NOMO-1 treated with dmso at 0.1 percent for 144 hours (cell line): ENCODE measurements at regions not wholly inside any gene's neighbourhood (a gene's known extent, or its start where the extent isn't known, plus 50 kb on each side); places are given as distances from the start of the nearest gene placed in this dataset.
"Not testable (repeated sequence)": the region's sequence is repeated elsewhere in the genome, so short reads cannot be mapped to it uniquely, and the experiment has no call there.

ENCODE experiments used
- DNase-seq: peaks from one replicate; lab custom pipeline; 2025; ENCODE audit not compliant: unreplicated experiment; lab: John Stamatoyannopoulos, UW

DNA sequence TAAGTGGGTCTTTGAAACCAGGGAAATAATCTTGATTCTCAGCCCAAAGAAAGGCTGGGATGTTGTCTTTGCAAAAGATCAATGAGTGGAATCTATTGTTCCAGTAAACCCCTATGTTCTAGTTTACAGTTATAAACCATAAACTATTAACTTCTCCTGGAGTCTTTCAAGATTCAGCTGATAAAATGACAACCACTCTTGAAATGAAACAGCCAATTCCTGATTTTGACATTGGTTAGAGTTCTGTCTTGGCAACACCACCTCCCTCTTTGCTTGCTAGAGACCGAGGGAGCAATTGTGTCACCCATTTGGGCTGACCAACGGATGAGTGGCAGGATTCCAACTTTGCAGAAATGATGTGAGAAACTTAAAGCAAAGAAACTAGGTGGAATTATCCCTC is 746.9 kb downstream of the SLC4A3 start:
- DNase-seq = no peak

DNA sequence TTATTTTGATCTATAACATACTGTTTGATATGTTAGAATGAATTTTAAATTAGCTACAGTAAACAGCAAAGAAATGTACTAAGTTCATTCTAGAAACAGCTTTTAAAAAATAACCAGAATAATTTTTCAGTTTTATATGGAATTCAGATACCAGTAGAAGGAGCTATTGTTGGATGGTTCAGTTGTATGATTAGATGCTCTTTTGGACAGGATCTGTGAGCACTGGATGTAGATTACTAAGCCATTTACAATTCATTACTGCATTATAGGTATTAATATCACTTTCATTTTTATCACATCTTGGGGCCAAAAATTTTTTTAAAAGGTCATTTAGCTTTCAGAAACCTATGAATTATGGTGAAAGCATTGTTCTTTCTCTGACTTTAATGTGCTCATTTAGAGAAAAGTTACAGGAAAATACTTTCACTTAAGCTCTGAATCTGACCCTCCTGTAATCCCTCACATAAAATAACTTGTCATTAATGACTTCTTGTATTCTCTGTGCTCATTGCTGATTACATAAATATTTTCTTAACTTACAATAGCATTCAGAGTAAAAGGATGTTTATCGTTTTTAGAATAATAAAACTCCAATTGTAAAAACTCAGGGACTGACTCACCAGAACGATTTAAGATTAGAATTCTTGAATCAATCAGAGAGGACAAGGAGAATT is 750.2 kb downstream of the SLC4A3 start:
- no peak for DNase-seq

DNA sequence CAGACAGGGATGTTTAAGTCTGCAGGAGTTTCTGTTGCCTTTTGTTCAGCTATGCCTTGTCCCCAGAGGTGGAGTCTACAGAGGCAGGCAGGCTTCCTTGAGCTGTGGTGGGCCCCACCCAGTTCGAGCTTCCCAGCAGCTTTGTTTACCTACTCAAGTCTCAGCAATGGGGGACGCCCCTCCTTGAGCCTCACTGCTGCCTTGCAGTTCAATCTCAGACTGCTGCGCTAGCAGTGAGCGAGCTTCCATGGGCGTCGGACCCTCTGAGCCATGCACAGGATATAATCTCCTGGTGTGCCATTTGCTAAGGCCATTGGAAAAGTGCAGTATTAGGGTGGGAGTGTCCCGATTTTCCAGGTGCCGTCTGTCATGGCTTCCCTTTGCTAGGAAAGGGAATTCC is 760.3 kb downstream of the SLC4A3 start:
- DNase-seq = not testable (repeated sequence)

DNA sequence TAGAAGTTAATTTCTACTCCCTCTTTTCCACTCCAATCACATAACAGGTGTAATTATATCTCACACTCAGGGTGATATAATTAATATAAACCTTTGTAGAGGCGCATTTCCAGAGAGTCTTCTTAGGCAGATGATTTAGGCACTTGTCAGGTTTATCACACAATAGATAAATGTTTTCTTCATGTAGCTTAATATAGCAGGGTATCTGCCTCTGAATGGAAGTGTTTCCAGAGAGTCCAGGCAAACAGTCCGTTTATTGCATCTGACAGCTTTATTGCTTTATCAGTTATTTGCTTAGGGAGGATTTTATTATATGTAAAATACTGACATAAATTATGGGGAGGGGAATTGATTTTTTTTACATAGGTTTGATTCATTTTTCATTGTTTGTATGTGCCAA is 766.3 kb downstream of the SLC4A3 start:
- DNase-seq = no peak

DNA sequence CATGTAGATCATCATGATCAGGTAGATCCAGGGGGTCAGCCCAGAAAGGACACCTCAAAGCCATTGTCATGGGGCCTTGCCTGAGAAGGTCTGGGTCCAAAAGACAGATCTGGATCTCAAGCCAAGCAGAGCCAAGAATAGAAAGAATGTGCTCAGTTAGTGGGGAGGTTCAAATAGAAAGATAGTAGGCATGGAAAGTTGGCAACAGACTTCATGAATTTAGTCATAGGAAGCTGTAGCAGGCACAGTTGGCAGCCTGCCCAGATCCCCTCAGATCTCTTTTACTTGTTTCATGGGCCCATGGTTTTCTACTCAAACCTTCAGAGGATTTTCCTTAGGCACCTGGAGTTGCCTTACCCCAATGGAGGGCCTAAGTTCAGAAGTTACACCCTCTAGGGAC is 767.0 kb downstream of the SLC4A3 start:
- no peak for DNase-seq

DNA sequence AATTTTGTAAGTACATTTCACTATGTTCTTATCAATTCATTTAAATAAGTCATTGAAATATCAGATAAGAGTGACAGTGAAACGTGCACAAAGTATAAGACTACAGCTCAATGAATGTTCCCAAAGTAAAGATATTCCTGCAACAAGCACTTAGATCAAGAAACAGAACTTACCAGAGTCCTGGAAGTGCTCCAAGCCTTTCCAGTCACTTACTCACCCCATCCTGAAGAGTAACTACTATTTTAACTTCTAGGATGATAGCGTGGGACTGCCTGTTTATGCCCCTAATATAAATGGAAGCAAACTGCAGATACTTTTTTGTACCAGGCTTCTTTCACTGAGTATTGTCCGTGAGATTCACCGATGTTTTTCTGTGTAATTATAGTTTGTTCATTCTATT is 768.9 kb downstream of the SLC4A3 start:
- no peak for DNase-seq

DNA sequence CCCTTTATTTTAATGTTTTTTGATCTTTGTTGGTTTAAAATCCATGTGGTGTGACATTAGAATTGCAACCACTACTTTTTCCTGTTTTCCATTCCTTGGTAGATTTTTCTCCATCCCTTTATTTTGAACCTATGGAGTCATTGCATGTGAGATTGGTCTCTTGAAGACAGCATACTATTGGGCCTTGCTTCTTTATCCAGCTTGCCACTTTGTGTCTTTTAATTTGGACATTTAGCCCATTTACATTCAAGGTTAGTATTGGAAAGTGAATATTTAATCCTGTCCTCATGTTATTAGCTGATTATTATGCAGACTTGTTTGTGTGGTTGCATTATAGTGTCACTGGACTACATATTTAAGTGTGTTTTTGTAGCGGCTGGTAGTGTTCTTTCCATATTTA is 782.9 kb downstream of the SLC4A3 start:
- DNase-seq = no peak

DNA sequence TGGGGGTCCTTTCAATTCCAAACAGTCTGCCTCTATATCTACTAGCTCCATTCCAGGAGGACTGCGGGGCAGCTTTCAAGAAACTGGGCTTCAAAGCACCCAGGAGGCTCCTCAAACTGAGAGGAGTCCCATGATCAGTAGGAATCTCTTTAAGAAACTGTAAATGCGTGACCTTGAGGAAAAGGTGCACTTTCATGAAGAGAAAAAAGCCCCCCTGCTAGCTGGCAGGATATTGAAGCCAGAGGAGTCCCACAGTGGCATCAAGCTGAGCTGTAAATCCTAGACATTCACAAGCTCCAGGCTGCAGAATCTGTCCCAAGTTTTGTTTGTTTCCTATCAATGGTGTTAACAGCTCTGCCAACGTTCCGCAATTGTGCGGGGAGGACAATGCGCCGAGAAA is 790.1 kb downstream of the SLC4A3 start:
- DNase-seq = no peak

DNA sequence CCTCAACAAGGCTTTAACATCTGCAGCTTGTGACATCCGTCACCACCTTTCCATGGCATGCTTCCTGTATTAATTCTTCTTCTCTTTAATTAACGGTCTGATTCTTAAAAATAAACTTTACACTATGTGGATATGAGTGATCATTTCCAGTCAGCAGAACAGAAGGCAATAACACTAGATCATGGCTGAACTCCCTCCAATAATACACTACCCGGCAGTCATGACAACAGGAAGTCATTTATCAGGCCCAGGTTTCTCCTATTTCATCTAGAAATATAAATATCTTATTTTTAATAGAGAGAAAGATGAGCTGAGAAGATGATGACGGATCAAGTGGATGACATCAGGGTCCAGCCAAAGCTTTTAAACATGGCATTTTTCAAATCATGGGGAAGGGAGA is 792.2 kb downstream of the SLC4A3 start:
- no peak for DNase-seq

DNA sequence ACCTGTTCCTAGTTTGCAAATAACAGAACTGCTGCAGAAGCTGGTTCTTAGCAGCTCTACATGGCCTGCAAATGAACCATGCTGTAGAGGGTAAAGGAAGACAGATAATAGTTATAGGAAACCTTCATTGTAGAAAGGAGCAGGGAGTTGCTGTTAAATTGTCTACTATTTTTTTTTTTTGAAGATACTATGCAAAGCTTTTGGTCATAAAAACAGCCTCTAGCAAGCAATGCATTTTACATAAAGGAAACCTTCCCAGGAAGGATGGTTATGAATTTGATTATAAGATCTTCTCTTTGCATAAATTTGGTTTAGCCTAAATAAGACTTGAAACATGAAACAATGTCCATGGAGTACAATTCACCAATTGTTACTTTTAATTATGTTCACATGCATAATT is 793.4 kb downstream of the SLC4A3 start:
- DNase-seq = no peak

DNA sequence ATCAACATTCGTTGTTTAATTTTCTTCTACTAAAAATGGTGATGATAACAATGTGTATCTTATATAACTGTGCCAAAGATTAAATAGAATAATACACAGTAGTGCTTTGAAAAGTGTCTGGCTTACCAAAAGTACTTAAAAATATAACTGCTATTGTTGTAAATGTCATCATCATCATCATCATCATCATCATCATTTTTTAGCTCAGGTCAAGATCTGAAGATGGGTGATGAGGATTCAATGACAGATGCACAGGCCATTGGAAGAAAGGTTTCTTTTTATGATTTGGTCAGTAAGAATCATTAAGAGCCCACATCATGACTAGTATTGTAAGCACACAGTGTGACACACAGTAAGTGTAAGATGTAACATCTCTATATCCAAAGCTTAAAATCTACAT is 795.2 kb downstream of the SLC4A3 start:
- DNase-seq = no peak

DNA sequence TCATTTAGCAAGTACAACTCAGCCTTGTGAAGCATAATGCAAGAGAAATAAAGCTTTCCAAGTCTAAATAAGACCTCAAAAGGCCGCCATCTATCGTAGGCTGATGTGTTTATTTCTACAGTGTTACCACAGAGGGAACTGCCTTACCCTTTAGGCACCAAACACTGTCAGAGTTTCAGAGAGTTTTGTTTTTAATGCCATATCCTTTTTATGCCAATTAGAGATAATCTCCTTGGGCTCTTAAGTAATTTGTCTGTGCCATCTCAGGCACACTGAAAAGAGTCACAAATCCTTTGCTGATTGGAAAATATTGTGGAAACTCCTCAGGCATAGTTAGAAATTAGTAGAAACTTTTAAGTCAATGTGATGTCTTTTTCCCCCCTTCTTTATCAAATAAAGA is 797.1 kb downstream of the SLC4A3 start:
- DNase-seq = no peak

DNA sequence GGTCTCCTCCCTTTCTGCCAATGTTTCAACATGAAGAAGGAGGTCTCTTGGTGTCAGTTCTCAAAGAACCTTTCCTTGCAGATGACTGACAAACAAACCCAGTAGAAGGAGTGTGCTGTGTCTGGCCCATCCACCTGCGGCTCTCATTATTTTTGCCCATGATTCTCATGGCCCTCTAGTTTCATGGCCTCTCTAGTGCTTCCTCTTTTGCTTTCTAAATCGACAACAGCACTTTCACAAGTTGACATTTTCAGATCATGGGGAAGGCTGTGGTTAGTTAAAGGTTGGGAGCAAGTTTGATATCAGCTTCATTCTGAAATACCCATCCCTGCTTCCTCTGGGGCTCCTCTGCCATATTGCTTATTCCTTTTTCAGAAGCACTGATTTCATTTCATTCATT is 805.2 kb downstream of the SLC4A3 start:
- no peak for DNase-seq

DNA sequence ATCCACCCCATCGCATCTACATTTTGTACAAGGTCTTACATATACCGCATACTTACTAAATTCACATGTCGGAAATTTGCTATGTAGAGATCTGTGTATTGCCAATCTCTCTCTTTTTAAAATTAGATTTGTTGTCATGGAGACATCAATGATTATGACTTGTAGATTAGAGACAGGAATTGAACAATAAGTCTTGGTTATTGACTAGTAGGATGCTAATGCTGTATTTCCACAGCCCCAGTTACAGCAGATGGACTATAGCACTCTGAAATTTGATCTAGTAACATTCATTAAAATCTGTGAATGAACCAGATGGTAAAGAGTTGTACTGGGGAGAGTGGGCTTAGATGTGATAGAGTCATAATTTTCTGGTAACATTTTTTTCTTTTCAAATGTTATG is 805.7 kb downstream of the SLC4A3 start:
- DNase-seq = no peak

DNA sequence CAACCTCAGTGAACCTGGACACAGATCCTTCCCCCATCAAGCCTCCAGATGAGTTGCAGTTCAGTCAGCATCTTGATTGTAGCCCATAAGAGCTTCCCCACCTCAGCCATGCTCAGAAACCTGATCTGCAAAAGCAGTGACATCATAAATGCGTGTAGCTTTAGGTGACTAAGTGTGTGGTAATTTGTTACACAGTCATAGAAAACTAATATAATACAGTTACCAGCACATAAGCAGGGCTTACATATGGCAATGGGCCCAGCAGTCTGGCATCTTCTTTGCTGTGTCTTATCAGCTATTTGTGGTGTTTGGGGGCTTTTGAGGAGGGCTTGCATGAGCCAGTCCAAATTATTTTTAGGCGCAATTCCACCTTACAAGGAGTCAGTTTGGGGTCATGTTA is 807.0 kb downstream of the SLC4A3 start:
- DNase-seq = no peak

DNA sequence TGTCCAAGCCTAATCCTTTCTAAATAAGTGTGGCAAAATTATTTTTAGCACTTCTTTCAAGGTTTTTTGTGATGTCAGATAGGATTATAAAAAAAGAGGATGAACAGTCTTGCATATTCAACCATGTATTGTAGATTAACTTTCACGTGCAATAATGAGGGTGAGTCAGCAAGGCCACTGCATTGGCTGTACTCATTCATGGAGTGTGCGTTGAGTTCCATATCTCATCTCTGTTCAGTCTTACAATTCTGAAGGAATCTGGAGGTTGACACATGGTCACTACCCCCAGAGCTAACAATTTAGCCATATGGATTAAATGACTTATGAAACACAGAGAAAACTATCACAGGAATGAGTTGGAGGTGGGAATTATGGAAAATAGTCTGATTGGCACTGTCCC is 810.5 kb downstream of the SLC4A3 start:
- DNase-seq = no peak

DNA sequence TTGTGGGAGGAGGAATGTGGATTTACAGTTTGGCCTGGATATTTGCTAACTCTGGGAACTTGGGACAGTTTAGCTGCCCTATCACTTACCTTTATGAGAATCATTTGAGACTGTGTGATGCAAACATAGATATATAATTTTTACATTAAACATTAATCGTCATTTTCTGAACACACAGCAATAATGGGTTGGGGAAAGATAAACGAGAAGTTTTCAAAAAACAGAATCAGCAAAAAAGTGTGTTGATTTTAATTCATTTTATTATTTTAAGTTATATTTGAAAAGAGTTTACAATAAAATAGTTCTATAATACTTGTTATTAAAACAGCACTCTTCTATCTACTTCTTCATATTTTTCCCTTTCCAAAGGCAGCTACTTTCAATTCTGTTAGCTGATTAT is 813.3 kb downstream of the SLC4A3 start:
- DNase-seq = no peak

DNA sequence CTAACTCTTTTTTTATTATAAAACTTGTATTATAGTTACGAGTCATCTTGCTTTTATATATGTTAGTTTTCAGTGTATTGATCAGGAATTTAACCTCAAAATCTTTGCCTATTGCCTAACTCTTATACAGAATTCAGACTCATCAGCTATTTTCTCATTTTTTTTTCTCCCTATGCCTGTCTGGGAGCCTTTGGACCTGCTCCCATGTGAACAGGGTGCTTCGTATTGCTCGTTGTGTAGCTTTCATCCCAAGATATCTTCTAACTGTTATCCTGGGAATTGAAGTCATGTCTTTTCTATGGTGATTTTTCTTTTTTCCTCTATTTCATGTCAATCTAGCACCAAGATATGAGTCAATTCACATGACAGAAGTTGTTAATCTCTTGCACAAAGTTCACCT is 814.0 kb downstream of the SLC4A3 start:
- DNase-seq = no peak

DNA sequence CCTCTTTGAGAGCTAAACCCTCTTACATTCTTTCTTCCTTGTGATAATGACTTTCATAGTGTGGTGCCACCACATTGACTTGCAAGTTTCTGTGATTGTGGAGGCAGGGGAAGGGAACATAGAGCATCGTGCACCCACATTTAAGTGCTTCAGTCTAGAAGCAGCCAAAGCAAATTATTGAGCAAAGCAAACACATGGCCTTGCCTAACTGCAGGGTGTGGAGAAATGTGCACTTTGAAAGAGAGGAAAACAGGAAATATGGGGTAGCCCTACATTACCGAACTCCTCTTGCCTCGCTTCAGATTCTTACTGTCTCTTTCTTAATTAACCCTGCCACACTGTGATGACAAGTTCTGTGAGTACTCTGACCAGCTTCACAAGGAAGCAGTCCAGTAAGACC is 814.6 kb downstream of the SLC4A3 start:
- DNase-seq = no peak

DNA sequence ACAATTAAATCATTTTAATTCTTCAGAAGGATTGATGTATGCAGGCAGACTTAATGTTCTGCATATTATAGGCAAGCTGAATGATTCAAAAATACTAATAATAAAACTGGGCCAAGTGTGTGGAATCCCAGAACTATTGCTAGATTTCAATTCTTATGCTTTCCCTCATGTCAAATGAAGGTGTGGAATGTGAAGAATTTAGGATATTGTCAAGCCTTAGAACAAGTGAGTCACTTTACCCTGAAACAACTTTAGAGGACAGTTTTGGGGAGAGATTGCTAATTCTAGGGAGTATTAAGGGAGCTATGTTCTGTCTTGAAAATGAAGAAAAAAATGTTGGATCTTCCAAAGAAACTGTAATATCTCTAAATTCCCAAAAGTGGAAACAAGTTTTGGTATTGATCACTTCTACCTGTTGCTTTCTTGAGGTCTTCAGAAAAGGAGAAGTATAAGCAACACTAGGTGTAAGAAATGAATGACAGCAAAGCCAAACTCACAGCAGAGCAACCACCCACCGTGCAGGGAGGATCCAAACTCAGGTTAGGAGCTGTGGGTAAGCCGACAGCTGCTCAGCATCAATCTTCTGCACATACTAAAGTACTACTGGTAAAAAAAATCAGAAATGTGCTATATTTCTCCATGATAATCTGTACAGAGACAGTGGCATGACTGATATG is 818.1 kb downstream of the SLC4A3 start:
- DNase-seq = no peak

DNA sequence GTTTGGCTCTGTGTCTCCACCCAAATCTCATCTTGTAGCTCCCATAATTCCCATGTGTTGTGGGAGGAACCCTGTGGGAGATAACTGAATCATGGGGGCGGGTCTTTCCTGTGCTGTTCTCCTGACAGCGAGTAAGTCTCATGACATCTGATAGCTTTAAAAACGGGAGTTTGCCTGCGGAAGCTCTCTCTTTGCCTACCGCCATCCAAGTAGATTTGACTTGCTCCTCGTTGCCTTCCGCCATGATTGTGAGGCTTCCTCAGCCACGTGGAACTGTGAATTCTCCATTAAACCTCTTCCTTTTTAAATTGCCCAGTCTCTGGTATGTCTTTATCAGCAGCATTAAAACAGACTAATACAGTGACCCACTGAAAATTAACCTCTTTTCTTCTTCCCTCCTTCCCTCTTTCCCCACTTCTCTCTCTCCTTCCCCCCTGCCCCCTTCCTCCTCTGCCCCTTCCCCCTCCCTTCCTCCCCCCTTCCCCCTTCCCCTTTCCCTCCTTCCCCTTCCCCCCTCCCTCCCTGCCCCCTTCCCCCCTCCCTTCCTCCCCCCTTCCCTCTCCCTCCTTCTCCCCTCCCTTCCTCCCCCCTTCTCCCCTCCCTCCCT is 818.8 kb downstream of the SLC4A3 start:
- DNase-seq = no peak

DNA sequence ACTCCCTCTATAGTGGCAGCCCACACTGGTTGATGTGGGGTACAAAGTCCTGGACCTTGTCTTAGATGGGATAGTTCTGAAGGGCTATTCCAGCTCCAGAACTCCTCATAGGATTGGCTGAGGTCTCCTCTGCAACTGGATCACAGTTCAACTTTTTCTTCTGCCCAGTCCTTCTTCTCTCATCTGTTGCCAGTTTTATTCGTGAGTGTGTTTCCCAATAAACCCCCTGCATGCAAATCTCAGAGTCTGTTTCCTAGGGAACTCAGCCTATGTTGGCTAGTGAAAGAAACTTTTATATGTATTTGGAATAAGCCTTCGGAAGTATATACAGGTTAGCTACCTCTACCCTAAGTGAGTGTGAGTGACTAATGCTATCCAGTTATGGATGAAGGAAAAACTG is 823.4 kb downstream of the SLC4A3 start:
- DNase-seq = no peak

DNA sequence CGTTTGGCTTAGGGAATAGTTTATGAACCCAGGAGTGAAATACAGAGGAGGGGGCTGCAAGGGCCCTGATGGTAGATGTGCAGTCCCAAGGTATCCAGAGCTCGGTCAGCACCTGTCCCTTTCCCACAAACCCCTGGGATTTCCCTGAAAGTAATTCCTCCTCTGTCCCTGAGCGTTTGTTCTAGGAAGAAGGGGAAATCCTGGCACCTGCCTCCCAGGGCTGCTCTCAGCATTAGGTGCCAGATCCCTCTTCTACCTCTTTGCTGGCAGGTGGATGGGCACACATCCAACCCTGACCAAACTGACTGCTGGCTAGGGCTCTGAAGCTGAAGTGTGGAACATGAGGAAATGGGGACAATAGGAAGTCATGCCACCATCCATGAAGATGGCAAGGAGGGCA is 824.0 kb downstream of the SLC4A3 start:
- no peak for DNase-seq
